HG02852 (cell line): ENCODE measurements at regions not wholly inside any gene's neighbourhood (a gene's known extent, or its start where the extent isn't known, plus 50 kb on each side); places are given as distances from the start of the nearest gene placed in this dataset.

ENCODE experiments used
- ATAC-seq: cut with Tn5 transposase; IDR thresholded peaks from one replicate; pipeline ENCODE4 v1.9.1; 2021; ENCODE audit warnings: mild to moderate bottlenecking, moderate library complexity; ENCODE audit not compliant: unreplicated experiment

GRCh38 chr18:24530630-24531111 lies 70.2 kb downstream of the HRH4 start:
- ATAC-seq = no peak

DNA sequence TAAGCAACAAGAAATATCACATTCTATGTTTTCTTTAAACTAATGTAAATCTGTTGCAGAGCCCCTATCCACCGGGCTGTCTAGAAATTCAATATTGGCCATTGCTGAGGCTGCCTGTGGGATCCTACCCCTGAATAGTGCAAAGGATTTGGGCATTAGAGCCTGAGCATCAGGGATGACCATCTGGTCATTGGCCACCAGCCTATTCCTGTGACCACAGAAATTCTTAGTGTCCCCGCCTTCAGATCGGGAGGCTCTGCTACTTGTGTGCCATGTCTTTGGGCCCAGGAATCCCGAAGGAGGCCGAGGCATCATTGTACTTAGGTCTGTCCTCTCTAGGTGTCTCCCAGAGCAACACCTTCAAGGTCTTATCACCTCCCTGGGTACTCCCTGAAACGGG lies 73.8 kb downstream of the HRH4 start:
- ATAC-seq = no peak

DNA sequence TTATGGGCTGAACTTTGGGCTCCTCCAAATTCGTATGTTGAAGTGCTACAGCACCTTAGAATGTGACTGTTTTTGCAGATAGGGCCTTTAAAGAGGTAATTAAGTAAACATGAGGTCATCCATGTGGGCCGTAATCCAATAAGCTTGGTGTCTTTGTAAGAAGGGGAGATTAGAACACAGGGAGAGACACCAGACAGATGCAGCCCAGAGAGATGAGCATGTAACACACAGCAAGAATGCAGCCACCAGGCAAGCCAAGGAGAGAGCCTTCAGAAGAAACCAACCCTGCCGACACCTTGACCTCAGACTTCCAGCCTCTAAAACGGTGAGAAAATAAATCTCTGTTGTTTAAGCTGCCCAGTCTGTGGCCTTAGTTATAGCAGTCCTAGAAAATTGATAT lies 74.3 kb downstream of the HRH4 start:
- no peak for ATAC-seq

DNA sequence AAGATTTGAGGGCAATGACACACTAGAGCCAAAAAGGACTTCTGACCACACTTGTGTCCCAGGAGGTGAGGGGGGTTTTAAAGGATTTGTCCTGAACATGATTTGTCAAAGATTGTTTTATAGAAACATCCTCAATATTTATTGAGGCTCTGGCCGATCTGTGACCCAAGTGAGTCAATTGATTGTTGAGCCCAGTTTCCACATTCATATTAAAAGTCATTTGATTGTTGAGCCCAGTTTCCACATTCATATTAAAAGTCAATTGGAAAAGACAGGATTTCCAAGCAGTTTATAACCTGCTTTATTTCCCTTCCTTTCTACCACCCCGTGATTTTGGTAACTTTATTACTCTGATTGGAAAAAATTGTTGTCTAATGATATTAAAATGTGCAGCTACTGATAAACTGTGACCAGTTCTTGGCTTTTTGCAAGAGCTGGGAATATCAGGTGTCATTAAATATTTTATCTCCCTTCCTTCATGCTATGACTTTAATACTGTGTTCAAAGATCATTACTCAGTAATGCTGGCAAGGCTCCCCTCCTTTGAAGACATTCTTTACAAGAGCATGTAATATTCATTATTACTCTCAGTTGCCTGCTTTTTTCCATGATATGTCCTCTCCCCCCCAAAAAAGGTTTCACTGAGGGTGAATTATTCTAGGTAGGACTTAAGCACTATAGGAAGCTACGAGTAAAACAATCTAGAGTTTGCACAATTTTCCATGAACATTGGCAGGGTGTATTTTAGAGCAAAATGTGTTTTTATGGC lies 75.3 kb downstream of the HRH4 start:
- no peak for ATAC-seq

- no peak for ATAC-seq
Observed at GRCh38 chr18:24536326-24536725, 75.9 kb downstream of the HRH4 start.

- no peak for ATAC-seq
Observed at GRCh38 chr18:24536834-24537233, 76.4 kb downstream of the HRH4 start.

- no peak for ATAC-seq
Observed at GRCh38 chr18:24538414-24539264, 78.2 kb downstream of the HRH4 start.

- peak; percentile 51 for ATAC-seq
Observed at GRCh38 chr18:24539866-24540617, 79.6 kb downstream of the HRH4 start.

DNA sequence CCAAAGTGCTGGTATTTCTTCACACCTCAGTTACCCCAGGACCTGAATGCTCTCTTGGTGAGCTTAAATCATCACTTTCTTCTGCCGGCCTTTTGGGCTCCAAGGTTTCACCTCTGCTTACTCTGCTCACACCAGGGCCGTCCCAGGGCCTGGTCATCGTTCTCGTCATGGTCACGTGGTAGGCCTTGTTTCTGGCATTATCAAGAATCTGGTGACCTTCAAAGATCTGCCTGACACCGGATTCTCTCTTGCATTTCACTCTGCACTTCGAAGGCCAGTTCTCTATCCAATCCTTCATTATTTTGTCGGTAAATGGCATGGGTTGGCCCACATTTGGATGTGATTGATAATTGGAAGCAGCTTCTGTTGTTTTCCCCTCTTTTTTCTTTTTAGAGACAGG lies 80.5 kb downstream of the HRH4 start:
- no peak for ATAC-seq

DNA sequence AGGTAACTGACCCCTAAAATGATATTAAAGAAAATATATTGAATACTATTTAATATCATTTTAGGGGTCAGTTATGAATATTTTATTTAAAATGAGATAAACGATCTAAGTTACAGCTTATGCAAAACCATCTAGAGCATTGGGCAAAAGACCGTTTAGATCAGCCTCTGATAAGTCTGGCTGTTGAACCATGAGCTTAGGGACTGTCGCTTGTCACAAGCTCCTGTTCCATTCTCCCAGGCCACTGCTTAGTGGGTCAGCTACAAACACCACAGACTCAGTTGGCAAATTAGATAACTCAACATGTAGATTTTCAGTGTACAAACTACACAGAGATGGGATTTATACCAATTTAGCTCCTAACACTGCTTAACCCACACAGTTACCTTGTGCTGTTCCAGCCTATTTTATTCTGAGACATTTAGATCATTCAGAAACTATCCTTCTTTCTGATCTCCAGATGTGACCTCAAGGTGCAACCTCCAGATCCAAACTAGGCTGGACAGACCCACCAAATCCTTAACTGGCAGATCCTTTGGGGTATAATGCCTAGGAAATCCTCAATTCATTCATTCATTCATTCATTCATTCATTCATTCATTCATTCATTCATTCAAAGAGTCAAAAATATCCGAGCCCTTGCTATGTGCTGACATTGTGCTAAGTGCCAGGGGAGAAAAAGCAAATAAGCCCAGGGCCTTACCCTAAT lies 82.8 kb downstream of the HRH4 start:
- no peak for ATAC-seq

DNA sequence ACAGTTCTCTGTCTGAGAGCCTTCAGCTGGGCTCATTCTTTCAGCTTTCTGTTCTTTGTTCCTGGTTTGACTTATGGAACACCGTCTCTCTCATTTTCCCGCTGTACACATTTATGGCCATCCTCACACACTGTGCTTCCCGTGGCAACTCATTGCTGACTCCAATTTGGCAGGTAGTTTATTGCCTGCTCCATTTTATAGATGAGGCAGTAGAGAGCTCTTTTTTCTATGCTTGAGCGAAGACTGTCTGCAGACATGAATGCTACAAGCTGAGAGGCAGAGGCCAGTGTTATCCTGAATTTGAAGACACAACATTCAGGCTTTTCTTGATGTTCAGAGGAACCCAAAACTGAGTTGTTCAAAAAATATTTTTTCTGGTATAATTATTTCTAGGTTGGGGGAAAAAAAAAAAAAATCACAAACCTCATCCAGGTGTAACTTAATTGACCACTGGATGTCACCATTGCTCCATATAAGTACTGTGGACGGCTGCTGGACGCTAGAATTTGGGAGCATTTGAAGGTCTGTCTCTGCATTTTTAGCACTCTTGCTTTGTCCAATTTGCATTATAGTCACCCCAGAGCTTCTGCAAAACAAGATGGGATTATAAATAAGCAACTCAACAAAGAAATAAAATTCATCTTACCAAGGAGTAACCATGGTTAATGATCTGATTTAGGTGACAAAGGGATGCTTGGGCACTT lies 83.5 kb downstream of the HRH4 start:
- ATAC-seq = no peak

- no peak for ATAC-seq
Observed at GRCh38 chr18:24544949-24545348, 84.5 kb downstream of the HRH4 start.

DNA sequence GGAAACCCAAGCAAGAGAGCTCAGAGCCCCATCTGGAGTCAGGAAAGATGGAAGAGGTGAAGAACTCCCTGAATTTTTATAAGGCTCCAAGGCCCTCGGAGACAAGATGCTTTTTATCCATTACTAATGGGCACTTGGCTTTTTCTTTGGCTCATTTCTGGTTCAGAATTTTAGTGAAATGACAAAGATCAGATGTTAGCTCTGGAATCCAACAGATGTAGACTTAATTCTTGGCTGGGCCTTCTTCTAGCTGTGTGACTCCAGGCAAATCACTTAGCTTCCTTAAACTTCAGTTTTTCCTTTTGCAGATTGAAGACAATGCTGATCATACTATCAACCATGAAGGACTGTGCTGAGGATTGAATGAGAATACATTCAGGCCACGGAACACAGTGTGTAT lies 85.2 kb downstream of the HRH4 start:
- no peak for ATAC-seq

DNA sequence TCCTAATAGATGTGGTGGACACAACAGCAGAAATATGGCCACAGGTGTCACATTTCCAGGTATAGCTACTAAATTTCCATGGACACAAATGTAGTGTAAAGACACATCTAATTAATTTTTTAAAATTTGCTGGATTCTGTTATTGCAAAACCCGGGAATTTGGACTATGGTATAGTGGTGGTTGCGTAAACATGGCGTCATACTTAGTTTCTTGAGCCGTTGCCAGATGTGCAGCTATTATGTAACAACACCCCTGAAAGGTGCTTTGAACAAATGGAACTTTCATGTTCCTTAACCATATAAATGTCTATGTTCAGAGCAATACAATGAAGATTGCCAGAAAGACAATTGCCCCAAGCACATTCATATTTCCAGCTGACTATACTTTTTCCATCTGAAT lies 85.9 kb downstream of the HRH4 start:
- no peak for ATAC-seq

- ATAC-seq = no peak
Observed at GRCh38 chr18:24548583-24548982, 88.1 kb downstream of the HRH4 start.

DNA sequence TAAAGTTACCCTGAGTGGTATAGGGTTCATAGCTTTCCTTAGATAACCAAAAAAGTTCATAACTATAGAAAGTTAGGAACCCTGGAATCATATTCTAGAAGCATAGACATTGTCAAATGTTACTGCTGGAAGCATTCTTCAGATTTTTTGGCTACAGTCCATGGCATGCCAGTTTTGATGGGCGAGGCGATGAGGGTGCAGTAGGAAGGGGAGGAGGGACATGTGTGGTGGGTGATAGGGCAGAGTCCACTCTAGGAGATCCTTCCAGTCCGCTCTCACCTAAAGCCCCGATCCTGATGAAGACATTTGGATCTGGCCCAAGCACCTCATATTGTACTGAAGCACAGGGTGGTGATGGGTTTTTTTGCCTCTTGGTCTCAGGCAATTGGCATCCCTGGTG lies 91.8 kb downstream of the HRH4 start:
- ATAC-seq = no peak

DNA sequence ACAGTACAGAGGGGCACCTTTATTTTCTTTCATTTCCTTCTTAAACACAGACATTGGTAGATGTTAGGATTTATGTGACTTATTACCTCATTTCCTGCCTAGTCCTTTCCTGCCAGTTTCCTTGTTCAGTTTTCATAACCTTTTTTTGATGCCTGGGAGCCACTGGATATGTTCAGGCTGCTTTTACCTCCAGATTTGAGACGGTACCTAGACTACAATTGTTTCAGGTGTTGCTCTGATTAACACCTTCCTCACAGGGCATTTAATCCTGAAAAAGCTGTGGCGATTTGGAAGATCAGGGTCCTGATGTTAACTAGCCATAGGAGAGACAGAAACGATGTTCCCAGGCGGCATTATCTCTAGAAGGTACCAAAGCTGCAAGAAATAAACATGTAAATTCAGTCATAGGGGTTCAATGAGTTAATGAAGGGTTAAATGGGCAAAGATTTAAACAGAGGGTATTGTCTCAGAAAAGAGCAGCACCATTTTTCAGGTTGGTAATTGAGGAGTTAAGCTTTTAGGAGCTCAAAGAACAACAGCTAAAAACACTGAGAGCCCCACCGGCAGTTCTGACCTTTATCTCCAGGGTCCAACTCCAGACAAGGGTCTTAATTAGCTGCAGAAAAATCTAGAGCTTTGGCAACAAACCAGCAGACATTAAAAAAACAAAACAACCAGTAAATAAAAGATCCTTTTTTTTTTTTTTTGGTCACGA lies 93.3 kb downstream of the HRH4 start:
- no peak for ATAC-seq

GRCh38 chr18:24558403-24558802 lies 98.0 kb downstream of the HRH4 start:
- ATAC-seq = no peak

- no peak for ATAC-seq
Observed at GRCh38 chr18:24559526-24559925, 99.1 kb downstream of the HRH4 start.
